ENCODE measurements at regions not wholly inside any gene's neighbourhood (a gene's known extent, or its start where the extent isn't known, plus 50 kb on each side); places are given as distances from the start of the nearest gene placed in this dataset.

DNA sequence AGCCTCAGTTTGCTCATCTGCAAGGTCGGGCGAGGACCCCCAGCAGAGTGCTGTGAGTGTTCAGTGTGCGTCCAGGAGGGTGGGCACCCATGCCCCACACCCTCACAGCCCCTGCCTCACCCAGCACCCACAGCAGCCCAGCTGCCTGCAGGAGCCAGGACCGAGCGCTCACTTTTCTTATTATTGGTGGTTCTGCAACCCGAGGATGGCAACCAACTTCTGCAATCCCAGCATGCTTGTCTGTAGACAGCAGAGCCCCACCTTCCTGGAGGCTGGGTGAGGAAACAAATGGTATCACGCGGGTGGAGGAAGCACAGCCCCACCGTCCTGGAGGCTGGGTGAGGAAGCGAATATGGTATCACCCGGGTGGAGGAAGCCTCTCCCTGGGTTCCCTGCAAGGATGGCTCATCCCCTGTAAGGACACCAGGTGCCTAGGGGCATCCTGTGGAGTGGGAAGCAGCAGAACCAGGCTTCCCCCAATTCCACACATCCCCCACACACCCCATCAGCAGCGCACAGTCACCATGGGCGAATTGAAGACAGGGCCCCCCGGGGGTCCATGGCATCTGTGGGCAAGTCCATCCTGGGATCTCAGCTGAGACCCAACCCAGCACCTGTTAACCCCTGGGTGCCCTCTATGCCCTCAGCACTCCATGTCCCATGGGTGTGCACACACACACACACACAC lies 220.5 kb upstream of the RAB6C start:
- H3K4me3 ChIP-seq (ENCODE audit: low read length), result no peak overlapping the region
- TF ChIP-seq, protein P1, sequence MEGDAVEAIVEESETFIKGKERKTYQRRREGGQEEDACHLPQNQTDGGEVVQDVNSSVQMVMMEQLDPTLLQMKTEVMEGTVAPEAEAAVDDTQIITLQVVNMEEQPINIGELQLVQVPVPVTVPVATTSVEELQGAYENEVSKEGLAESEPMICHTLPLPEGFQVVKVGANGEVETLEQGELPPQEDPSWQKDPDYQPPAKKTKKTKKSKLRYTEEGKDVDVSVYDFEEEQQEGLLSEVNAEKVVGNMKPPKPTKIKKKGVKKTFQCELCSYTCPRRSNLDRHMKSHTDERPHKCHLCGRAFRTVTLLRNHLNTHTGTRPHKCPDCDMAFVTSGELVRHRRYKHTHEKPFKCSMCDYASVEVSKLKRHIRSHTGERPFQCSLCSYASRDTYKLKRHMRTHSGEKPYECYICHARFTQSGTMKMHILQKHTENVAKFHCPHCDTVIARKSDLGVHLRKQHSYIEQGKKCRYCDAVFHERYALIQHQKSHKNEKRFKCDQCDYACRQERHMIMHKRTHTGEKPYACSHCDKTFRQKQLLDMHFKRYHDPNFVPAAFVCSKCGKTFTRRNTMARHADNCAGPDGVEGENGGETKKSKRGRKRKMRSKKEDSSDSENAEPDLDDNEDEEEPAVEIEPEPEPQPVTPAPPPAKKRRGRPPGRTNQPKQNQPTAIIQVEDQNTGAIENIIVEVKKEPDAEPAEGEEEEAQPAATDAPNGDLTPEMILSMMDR (conservative IDR thresholded peaks at IDR 0.05; ENCODE audit: low read depth, low read length), result no peak
- no peak for DNase-seq (ENCODE audit: low read depth)

DNA sequence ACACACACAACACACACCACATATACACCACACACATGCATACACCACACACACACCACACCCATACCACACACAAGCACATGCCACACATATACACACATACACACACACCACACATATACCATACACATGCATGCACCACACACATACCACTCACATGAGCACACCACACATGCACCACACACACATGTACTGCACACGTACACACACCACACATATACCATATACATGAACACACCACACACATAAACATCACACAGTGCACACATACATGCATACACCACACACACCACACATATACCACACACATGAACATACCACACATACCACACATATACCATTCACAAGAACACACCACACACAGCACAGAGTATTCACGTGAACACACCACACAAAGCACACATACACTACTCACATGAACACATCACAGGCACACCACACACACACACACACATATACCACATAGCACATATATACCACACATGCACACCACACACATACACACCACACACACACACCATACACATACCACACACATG lies 219.9 kb upstream of the RAB6C start:
- H3K4me3 ChIP-seq (ENCODE audit: low read length), result no peak overlapping the region
- TF ChIP-seq, protein P1 (conservative IDR thresholded peaks at IDR 0.05; ENCODE audit: low read depth, low read length), result no peak
- no peak for DNase-seq (ENCODE audit: low read depth)

DNA sequence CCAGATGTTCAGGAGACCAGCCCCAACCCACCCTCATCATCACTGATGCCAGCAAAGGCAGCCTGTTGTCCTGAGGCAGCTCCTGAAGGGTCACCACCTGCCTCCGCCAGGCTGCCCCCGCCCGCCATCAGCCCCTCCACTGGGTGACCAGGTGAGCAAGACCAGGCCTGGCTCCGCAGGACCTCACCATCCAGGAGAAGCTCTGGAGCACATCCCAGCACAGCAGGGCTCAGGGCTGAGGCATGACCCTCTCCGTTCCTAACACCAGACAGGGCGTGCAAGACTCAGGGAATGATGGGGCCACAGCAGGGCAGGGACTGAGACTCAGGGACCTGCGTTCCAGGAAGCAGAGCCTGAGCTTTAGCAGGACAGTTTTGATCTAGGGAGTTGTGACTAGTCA lies 218.8 kb upstream of the RAB6C start:
- DNase-seq (ENCODE audit: low read depth), result no peak
- no peak overlapping the region for H3K4me3 ChIP-seq (ENCODE audit: low read length)
- TF ChIP-seq, protein P1 (conservative IDR thresholded peaks at IDR 0.05; ENCODE audit: low read depth, low read length), result no peak

DNA sequence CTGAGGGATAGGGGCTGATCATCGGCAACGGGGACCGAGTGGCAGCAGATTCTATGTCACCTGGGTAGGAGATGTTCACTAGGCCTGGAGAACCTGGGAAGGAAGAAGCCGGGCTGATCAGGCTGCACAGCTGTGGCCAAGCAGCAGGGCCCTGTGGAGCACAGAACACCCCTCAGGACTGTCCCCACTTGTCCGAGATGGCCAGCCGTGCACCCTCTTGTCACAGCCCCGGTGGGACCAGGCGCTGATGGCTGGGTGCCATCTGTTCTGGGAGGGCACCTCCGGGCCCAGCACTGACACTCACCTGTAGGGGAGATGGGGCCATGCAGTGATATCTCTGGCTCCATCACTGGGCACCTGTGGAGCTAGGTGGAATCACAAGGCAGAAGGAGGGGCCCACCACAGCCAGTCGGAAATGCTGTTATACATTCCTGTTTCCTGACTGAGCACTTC lies 217.9 kb upstream of the RAB6C start:
- no peak for DNase-seq (ENCODE audit: low read depth)
- H3K4me3 ChIP-seq (ENCODE audit: low read length), result no peak overlapping the region
- TF ChIP-seq, protein P1 (conservative IDR thresholded peaks at IDR 0.05; ENCODE audit: low read depth, low read length), result no peak

DNA sequence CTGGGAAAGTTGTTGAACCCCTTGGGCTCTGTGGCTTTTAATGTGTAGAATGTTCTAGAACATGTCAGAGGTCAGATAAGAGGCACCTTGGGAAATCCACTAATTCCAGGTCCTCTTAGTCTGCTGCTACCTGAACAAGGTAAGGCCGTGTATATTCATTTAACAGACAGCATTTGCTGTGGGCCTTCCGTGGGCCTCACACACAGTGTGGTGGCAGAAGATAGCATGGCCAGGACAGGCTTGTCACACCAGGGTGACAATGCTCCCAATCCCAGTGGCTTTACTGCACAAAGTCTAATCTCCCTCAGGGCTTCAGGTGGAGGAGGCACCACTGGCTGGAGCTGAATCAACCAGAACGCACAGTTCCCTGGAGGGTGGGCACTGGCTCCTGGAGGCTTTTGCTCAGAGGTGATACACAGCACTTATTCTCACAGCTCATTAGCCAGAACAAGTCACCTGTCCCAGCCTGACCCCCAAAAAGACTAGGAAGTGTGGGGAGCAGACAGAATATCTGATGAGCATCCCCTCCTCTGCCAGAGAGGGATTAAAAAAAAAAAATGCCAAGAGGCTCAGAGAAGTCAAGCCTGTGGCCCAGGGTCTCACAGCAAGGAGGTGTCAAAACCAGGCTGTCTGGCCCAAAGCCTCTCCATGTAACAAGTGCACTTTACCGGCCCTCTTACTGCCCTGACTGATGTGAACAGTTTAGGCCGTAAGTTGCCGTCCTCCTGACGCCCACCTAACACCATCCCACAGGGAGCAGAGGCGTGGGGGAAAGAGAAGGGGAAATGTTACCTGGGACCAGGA lies 216.9 kb upstream of the RAB6C start:
- DNase-seq (ENCODE audit: low read depth), result no peak
- TF ChIP-seq, protein P1 (conservative IDR thresholded peaks at IDR 0.05; ENCODE audit: low read depth, low read length), result no peak

DNA sequence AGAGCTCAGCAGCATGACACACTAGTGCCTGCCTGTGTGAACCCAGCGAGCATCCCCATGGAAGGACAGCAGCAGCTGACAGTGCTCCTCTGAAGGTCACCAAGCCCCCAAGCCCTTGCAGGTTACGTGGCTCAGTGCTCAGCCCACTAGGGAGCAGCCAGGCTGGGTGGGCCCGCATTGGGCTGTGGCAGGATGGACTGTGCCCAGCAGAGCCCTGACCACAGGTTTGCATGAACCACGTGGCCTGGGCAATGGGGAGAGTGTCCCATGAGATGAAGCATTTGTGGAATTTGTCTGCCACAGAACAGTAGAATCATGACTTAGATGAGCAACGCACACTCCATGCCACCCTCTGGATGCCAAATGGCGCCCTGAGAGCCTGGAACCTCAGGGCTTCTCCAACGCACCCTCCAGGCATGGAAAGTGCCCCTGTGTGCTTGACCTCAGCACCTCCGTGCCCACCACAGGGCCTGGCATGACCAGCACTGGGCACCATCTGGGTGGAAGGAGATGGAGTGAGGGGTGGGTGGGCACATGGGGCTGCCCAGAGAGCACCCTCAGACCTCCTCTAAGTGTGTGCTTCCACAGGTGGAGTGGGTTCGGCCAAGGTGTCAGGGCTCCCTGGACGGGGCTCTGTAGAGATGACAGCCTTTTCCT lies 216.1 kb upstream of the RAB6C start:
- TF ChIP-seq, protein P1 (conservative IDR thresholded peaks at IDR 0.05; ENCODE audit: low read depth, low read length), result no peak
- H3K4me3 ChIP-seq (ENCODE audit: low read length), result no peak overlapping the region
- DNase-seq (ENCODE audit: low read depth), result no peak

More for the DNA sequence above, 216.9 kb upstream of the RAB6C start:
- no peak overlapping the region for H3K4me3 ChIP-seq (ENCODE audit: low read length)

All from retinal pigment epithelial cell (primary cell).